ENCODE measurements at regions not wholly inside any gene's neighbourhood (a gene's known extent, or its start where the extent isn't known, plus 50 kb on each side); places are given as distances from the start of the nearest gene placed in this dataset.

DNA sequence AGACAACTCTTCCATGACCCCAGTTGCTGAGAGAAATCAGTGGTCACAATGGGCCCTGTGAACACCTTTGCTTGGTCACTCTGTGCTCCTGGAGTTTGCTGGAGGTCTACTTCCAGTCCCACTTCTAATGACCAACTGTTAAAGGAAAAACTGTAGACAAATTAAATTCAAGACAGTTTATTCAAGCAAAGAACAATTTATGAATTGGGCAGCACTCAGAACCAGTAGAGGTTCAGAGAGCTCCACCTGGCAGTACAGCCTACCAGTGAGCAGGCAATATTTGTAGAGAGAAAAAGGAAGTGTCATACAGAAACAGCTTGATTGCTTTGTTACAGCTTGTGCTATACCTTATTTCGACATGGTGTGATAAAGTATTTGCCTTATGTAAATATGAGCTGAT, 116.5 kb downstream of the HS3ST3B1 start (continued):
- TF ChIP-seq, protein P1, sequence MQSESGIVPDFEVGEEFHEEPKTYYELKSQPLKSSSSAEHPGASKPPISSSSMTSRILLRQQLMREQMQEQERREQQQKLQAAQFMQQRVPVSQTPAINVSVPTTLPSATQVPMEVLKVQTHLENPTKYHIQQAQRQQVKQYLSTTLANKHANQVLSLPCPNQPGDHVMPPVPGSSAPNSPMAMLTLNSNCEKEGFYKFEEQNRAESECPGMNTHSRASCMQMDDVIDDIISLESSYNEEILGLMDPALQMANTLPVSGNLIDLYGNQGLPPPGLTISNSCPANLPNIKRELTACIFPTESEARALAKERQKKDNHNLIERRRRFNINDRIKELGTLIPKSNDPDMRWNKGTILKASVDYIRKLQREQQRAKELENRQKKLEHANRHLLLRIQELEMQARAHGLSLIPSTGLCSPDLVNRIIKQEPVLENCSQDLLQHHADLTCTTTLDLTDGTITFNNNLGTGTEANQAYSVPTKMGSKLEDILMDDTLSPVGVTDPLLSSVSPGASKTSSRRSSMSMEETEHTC (IDR thresholded peaks at IDR 0.05): no peak
- TF ChIP-seq SNRNP70 (optimal IDR thresholded peaks at IDR 0.05; ENCODE audit: low read depth, low read length) (no peak), KDM1A (IDR thresholded peaks at IDR 0.05) (no peak)

DNA sequence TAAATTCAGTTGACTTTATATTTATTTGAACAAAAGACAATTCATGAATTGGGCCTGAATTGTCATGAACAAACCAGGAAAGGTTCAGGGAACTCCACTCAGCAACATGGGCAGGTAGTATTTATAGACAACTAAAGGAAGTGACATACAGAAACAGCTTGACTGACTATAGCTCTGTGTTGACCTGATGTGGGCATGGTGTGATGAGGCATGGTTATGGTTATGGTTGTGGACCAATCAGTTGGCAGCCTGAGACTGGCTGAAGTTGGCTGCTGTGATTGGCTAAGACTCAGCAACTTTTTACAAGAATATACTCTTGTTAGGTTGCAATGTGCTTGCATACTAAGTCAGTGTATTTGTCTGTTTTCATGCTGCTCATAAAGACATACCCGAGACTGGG, 108.4 kb downstream of the HS3ST3B1 start:
- Histone ChIP-seq H3K4me2 (ENCODE audit: insufficient read depth, low read length) (no peak overlapping the region), H3K79me2 (ENCODE audit: control insufficient read depth, insufficient read depth, low read length) (no peaks in the 10 kb centered on the region), H3K4me1 (replicated peaks in 1 of 2; ENCODE audit: control insufficient read depth in 2 of 2, insufficient read depth in 2 of 2, low read length in 2 of 2) (no peaks in the 10 kb centered on the region), H3K27me3 (ENCODE audit: control insufficient read depth in 2 of 2, insufficient read depth in 2 of 2, low read length in 2 of 2) (peaks cover 0 to 2% of the 10 kb centered on the region in 2 experiments; a peak in 1 of 5 replicates), H3K9ac (ENCODE audit: insufficient read depth in 1 of 2, low read depth in 2 of 2, low read length in 2 of 2) (no peak overlapping the region), H3K27ac (ENCODE audit: extremely low read depth, low read depth, low read length) (no peak overlapping the region), H3K9me3 (replicated peaks; ENCODE audit: control insufficient read depth, insufficient read depth, low read depth, low read length) (no peaks in the 10 kb centered on the region), H4K20me1 (replicated peaks; ENCODE audit: control insufficient read depth, insufficient read depth, low read length) (no peaks in the 10 kb centered on the region), H2AFZ (ENCODE audit: low read depth, low read length) (no peak overlapping the region), H3K36me3 (ENCODE audit: control insufficient read depth, insufficient read depth, low read length) (no peaks in the 10 kb centered on the region), H3K9me1 (ENCODE audit: control insufficient read depth, insufficient read depth, low read length) (no peaks in the 10 kb centered on the region), H3K4me3 (no peak overlapping the region)
- POLR2A ChIA-PET: interaction anchor here (0.6 kb wide), 1 partner anchor 91 kb away, joined by 3 read pairs; no protein-coding TSS in a partner anchor
- in situ Hi-C loops (cut with MboI): no loop called here
- FAIRE-seq: no peak
- 0% methylated on average over 1 of the region's 1 CpG for WGBS (ENCODE audit: insufficient coverage, low coverage, missing lambda C conversion rate)
- no peak for TF ChIP-seq HCFC1 (IDR thresholded peaks at IDR 0.05; ENCODE audit: low read depth, low read length)
- no peak for TF ChIP-seq SRSF7 (optimal IDR thresholded peaks at IDR 0.05; ENCODE audit: low read depth, low read length)
- no peak for ATAC-seq
- no TSS peak for BruUV-seq (replicated peaks)
- intact Hi-C loops (cut with micrococcal nuclease): no loop called here
- CTCF ChIA-PET (ENCODE audit: low intra/inter-chr PET ratio): no interaction called here
- no peak for DNase-seq (ENCODE audit: extremely low read depth in 1 of 4, low spot score in 3 of 4)
